ENCODE measurements at regions not wholly inside any gene's neighbourhood (a gene's known extent, or its start where the extent isn't known, plus 50 kb on each side); places are given as distances from the start of the nearest gene placed in this dataset.

GRCh38 chr17:51507444-51507843, 247.1 kb downstream of the UTP18 start:
- H3K79me2 ChIP-seq (ENCODE audit: control insufficient read depth, insufficient read depth, low read length): no peaks in the 10 kb centered on the region
- H3K4me2 ChIP-seq (ENCODE audit: control insufficient read depth, extremely low read depth, insufficient read depth, low read depth, low read length): no peak overlapping the region
- no peaks in the 10 kb centered on the region for H4K20me1 ChIP-seq (ENCODE audit: control insufficient read depth, extremely low read depth, insufficient read depth, low read length)
- no peak overlapping the region for H3K27ac ChIP-seq (ENCODE audit: control insufficient read depth, insufficient read depth, low read length)
- H3K9me1 ChIP-seq (ENCODE audit: control insufficient read depth, extremely low read depth, insufficient read depth, low read length): no peaks in the 10 kb centered on the region
- FAIRE-seq (no peak), DNase-seq (ENCODE audit: low read depth, low spot score) (no peak)
- TF ChIP-seq CTCF (optimal IDR thresholded peaks at IDR 0.05 in 1 of 3, IDR thresholded peaks at IDR 0.05 in 1 of 3, conservative IDR thresholded peaks at IDR 0.05 in 1 of 3; ENCODE audit: extremely low read depth in 1 of 3, insufficient read depth in 2 of 3, low read length in 3 of 3): no peak
- no peak for TF ChIP-seq EZH2 (IDR thresholded peaks at IDR 0.05; ENCODE audit: low read length)
- dilution Hi-C loops (cut with MboI; ENCODE audit: extremely low pct_ligation_motif_present, low sequenced_read_pairs): no loop called here
- no peak overlapping the region for H3K9ac ChIP-seq (ENCODE audit: control insufficient read depth, extremely low read depth, insufficient read depth, low read length)
- no peak overlapping the region for H2AFZ ChIP-seq (ENCODE audit: control insufficient read depth, low read length)
- no peaks in the 10 kb centered on the region for H3K9me3 ChIP-seq (ENCODE audit: control insufficient read depth, low read depth, low read length)
- H3K36me3 ChIP-seq (ENCODE audit: control insufficient read depth in 2 of 2, extremely low read depth in 1 of 2, insufficient read depth in 2 of 2, low read length in 2 of 2): no peaks in the 10 kb centered on the region
- no peaks in the 10 kb centered on the region for H3K4me1 ChIP-seq (ENCODE audit: control insufficient read depth, extremely low read depth, insufficient read depth, low read length)
- H3K27me3 ChIP-seq (ENCODE audit: control insufficient read depth, extremely low read depth, insufficient read depth, low read length): no peaks in the 10 kb centered on the region
- H3K4me3 ChIP-seq (ENCODE audit: control insufficient read depth in 2 of 3, extremely low read depth in 1 of 3, insufficient read depth in 2 of 3, low read depth in 1 of 3, low read length in 3 of 3): no peak overlapping the region

- Histone ChIP-seq H3K4me3 (ENCODE audit: control insufficient read depth in 2 of 3, extremely low read depth in 1 of 3, insufficient read depth in 2 of 3, low read depth in 1 of 3, low read length in 3 of 3) (no peak overlapping the region), H2AFZ (ENCODE audit: control insufficient read depth, low read length) (no peak overlapping the region), H3K9ac (ENCODE audit: control insufficient read depth, extremely low read depth, insufficient read depth, low read length) (no peak overlapping the region), H3K27ac (ENCODE audit: control insufficient read depth, insufficient read depth, low read length) (no peak overlapping the region), H4K20me1 (ENCODE audit: control insufficient read depth, extremely low read depth, insufficient read depth, low read length) (no peaks in the 10 kb centered on the region), H3K4me1 (ENCODE audit: control insufficient read depth, extremely low read depth, insufficient read depth, low read length) (no peaks in the 10 kb centered on the region), H3K9me1 (ENCODE audit: control insufficient read depth, extremely low read depth, insufficient read depth, low read length) (no peaks in the 10 kb centered on the region), H3K27me3 (ENCODE audit: control insufficient read depth, extremely low read depth, insufficient read depth, low read length) (no peaks in the 10 kb centered on the region), H3K9me3 (ENCODE audit: control insufficient read depth, low read depth, low read length) (no peaks in the 10 kb centered on the region), H3K4me2 (ENCODE audit: control insufficient read depth, extremely low read depth, insufficient read depth, low read depth, low read length) (no peak overlapping the region), H3K79me2 (ENCODE audit: control insufficient read depth, insufficient read depth, low read length) (no peaks in the 10 kb centered on the region), H3K36me3 (ENCODE audit: control insufficient read depth in 2 of 2, extremely low read depth in 1 of 2, insufficient read depth in 2 of 2, low read length in 2 of 2) (no peaks in the 10 kb centered on the region)
- no peak for TF ChIP-seq EZH2 (IDR thresholded peaks at IDR 0.05; ENCODE audit: low read length)
- no peak for TF ChIP-seq CTCF (optimal IDR thresholded peaks at IDR 0.05 in 1 of 3, IDR thresholded peaks at IDR 0.05 in 1 of 3, conservative IDR thresholded peaks at IDR 0.05 in 1 of 3; ENCODE audit: extremely low read depth in 1 of 3, insufficient read depth in 2 of 3, low read length in 3 of 3)
- FAIRE-seq (no peak), DNase-seq (ENCODE audit: low read depth, low spot score) (no peak)
- dilution Hi-C loops (cut with MboI; ENCODE audit: extremely low pct_ligation_motif_present, low sequenced_read_pairs): no loop called here
Observed at GRCh38 chr17:51508048-51508447, 247.7 kb downstream of the UTP18 start.
